ENCODE measurements at regions not wholly inside any gene's neighbourhood (a gene's known extent, or its start where the extent isn't known, plus 50 kb on each side); places are given as distances from the start of the nearest gene placed in this dataset.
"Not testable (repeated sequence)": the region's sequence is repeated elsewhere in the genome, so short reads cannot be mapped to it uniquely, and the experiment has no call there.

GRCh38 chr9:81088341-81088740, 601.0 kb downstream of the TLE1 start:
- no peak for DNase-seq (ENCODE audit: extremely low read depth, low read depth, low spot score)

GRCh38 chr9:81086416-81086815, 602.9 kb downstream of the TLE1 start:
- DNase-seq (ENCODE audit: extremely low read depth, low read depth, low spot score): no peak

DNA sequence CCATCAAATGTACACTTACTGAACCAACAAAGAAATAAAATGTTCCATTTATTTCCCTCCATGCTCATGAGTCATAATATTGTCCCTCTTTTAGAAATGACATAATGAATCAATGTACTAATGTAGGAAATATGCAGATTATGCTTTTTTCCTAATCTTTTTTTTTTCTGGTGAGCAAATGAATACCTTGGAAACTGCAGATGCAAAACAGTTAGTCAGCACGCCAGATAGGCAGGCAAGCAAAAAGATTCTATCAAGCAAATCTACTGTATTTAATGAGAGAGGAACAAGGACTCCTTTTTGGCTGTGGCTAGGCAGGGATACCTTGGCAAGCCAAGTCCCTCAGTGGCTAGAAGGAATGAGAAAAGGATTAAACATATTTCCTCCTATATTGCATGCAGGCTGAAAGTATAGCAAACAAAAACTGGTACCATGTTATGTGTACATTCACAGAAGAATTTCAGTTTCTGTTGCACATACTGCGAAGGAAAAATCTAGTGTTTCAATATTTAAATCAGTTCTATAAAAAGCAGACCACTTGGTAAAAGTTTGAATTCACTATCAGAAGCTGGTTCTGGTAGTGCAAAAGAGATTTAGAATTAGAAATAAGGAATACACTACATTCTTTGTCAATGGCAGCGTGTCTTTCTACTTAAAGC, 605.4 kb downstream of the TLE1 start:
- DNase-seq (ENCODE audit: extremely low read depth, low read depth, low spot score): no peak

- DNase-seq (ENCODE audit: extremely low read depth, low read depth, low spot score): no peak
These were observed 606.3 kb downstream of the TLE1 start for GRCh38 chr9:81083067-81083466.

DNA sequence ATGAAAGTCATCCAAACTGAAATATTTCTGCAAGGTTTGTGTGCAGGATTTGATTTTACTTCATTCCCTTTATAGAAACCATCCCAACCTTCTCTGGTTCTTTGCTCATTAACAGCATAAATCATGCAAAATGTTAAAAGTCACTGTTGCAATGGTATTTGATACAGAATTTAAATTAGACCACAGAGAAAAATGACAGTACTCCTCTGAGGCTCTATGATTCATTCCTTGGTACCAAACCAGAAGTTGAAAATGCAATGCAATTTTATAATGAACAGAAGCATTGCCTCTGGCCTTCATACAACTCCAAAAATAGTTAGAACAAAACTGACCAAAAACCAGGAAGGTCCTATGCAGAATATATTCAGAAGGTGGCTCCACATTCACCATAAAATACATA, 607.1 kb downstream of the TLE1 start:
- DNase-seq (ENCODE audit: extremely low read depth, low read depth, low spot score): no peak

DNA sequence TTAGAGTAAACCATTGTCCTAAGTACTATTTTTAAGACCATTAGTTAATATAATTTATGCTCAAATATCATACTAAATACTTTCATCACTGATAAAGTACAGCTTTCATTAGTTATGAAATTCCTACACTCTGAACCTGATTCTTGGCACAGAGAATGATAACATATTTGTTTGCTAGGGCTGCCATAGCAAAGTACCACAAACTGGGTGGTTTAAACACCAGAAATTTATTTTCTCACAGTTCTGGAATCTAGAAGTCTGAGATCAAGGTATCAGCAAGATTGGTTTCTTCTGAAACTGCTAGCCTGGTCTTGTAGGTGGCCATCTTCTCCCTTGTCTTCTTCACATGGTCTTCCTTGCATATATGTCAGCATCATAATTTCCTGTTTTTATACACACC, 608.4 kb downstream of the TLE1 start:
- DNase-seq (ENCODE audit: extremely low read depth, low read depth, low spot score): no peak

DNA sequence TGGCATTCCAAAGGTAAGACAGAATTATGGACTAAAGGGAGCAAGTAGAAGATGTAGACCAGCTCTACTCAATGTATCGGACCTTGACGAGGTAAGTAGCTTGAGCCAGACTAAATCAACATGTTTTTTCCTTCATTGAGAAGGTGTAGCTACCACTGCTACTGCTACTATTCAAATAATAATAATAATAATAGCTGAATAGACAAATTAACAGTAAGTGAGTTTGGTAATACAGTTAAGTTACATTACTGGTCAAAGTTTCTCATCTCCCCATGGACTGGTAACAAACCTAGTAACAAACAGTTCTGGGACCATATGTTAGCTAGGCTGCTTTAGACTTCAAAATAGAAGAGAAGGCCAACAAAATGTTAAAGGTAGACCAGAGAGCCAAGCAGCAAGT, 609.2 kb downstream of the TLE1 start:
- DNase-seq (ENCODE audit: extremely low read depth, low read depth, low spot score): no peak

DNA sequence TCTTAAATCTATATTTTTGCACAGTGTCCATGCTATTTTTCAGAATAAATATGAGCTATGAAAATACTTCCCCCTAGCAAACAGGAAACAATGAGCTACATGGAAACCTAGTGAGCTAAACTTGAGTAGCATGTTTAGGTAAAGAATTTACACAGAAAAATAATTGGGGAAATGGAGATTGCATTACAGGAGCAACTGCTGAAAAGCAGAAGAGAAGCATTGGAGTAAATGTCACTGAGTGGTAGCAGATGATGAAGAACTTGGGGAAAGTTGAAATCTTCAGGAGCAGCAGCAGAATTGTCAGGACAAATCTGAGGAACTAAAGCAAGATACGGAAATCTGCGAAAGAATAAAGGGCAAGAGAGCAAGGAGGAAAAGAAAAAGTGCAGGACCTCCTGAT, 610.3 kb downstream of the TLE1 start:
- DNase-seq (ENCODE audit: extremely low read depth, low read depth, low spot score): no peak

GRCh38 chr9:81078555-81078954, 610.8 kb downstream of the TLE1 start:
- DNase-seq (ENCODE audit: extremely low read depth, low read depth, low spot score): no peak

DNA sequence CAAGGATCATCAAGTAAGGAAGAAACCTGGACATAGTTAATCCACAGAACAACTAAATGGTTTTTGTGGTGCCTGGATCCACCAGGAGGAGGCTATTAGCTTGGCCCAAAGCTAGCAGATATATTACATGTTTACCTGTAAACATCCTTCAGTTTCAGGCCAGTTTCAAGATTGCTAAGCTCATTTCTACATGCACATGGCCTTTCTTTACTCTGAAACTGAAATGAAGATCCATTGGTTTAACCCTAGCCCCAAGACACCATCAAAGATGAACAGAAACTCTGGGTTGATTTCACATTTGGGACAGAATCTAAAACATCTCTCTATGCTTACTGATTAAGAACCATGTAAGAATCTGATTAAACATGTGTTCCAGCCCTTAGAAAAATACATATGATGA, 611.8 kb downstream of the TLE1 start:
- DNase-seq (ENCODE audit: extremely low read depth, low read depth, low spot score): no peak

GRCh38 chr9:81076131-81076530, 613.2 kb downstream of the TLE1 start:
- no peak for DNase-seq (ENCODE audit: extremely low read depth, low read depth, low spot score)

GRCh38 chr9:81074221-81074620, 615.1 kb downstream of the TLE1 start:
- DNase-seq (ENCODE audit: extremely low read depth, low read depth, low spot score): no peak

DNA sequence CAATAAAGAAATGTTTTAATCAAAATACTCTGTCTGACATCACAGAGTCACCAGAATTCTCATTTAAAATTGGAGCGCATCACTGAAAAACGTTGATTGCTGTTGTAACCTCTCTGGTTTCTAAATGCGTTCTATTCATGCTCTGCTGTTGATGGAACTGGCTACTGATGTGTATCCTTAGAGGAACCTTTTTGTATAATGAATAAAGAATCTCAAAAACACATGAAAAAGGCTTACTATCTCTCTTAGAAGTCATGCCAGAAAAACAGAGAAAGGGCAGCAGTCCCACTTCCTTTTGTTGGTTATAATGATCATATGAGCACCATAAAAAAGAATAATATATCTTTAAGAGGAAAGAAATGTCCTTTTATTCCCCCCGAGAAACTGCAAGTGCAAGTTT, 615.5 kb downstream of the TLE1 start:
- no peak for DNase-seq (ENCODE audit: extremely low read depth, low read depth, low spot score)

GRCh38 chr9:81072758-81073157, 616.6 kb downstream of the TLE1 start:
- no peak for DNase-seq (ENCODE audit: extremely low read depth, low read depth, low spot score)

DNA sequence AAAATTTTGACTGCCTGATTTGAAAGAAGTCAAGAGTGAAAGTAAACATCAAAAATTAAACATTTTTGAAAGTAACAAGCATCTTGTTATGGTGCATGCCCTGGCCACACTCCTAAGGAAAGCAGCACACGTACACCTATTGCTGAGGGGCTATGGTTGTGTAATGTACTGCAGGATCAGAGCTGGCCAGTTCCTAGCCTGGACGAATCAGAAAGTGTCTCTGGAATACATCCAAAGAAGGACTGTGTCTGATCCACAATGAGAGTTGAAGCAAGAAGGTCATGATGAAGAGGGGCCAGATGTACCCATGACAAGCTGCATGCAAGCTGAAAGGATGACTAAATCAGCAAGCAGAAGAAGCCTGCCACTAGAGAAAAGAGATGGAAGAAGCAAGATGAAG, 618.2 kb downstream of the TLE1 start:
- DNase-seq (ENCODE audit: extremely low read depth, low read depth, low spot score): no peak

DNA sequence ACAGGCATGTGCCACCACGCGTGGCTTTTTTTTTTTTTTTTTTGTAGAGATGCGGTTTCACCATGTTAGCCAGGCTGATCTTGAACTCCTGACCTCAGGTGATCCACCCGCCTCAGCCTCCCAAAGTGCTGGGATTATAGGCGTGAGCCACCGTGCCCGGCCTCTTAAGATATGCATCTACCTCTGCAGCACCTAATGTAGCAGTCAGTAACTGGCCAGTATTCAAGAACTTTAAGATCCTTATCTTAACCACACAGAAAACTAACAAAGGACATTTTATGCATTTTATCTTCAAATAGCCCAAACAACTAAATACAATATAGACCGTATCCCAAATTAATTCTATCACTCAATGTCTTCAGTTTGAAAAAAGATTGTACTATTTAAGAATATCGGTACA, 618.7 kb downstream of the TLE1 start:
- DNase-seq (ENCODE audit: extremely low read depth, low read depth, low spot score): no peak

GRCh38 chr9:81069923-81070322, 619.4 kb downstream of the TLE1 start:
- no peak for DNase-seq (ENCODE audit: extremely low read depth, low read depth, low spot score)

DNA sequence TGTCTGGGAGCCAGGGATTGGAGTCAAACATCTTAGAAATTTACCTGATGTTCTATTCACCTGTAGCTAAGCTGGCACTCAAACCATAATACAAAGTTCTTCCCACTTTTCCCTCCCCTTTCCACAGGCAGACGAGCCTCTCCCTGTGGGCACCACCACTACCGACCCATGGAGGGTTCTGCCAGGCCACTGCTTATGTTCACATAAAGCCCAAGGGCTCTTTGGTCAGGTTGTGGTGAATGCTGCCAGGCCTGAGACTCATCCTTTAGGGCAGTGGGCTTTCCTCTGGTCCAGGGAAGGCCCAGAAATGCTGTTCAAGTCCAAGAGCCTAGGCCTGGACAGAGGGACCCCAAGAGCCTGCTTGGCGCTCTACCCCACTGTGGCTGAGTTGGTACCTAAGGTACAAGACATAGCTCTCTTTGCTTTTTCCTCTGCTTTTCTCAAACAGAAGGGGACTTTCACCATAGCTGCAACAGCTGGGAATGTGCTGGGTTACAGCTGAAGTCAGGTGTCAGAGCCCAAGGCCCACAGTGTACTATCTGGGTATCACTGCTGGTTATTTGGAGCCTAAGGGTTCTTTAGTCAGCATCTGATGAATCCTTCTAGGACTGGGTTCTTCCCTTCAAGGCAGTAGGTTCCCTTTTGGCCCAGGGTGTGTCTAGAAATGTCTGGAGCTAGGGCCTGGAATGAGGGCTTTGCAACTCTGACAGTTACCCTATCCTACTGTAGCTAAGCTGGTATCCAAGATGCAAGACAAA, 620.1 kb downstream of the TLE1 start:
- DNase-seq (ENCODE audit: extremely low read depth, low read depth, low spot score): no peak

DNA sequence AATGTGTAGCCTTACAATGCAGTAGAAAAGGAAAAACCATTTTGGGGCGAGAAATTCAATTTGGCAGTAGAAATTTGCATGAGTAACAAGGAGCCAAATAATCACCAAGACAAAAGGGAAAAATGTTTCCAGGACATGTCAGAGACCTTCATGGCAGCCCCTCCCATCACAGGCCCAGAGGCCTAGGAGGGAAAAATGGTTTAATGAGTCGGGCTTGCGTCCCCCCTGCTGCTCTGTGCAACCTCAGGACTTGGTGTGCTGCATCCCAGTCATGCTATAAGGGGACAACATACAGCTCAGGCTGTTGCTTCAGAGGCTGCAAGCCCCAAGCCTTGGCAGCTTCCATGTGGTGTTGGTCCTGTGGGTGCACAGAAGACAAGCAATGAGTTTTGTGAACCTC, 626.4 kb downstream of the TLE1 start:
- DNase-seq (ENCODE audit: extremely low read depth, low read depth, low spot score): not testable (repeated sequence)

GRCh38 chr9:81058782-81059181, 630.6 kb downstream of the TLE1 start:
- DNase-seq (ENCODE audit: extremely low read depth, low read depth, low spot score): no peak

DNA sequence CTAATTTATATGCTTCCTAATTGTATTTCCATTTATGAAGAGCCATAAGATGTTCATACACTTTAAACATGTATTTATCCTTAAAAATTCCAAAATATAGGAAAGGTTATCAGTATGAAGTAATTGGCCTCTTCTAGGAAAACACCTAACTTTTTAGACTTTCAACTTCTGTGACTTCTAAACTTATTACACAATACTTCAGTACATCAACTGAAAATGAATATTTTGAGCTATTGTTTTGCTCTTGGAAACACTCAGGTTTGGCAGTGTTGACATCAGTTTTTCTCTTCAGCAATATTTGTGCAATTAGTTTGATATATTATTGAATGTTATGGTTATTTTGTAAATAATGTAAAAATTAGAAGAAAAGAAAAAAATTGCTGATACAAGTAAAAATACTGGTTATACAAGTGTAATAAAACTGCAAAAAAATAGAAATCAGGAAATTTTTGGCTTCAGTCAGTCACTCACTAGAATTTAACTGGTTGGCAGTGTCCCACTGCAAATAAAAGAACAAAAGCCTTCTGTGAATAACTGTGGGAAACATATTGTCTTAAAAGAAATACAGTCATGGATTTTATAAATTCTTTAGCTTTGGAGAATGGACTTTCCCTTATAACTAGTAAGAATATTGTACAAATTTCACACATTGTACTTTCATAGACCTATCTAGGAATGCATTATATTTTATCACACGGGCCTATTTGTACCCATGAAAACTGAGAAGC, 635.9 kb downstream of the TLE1 start:
- no peak for DNase-seq (ENCODE audit: extremely low read depth, low read depth, low spot score)

- no peak for DNase-seq (ENCODE audit: extremely low read depth, low read depth, low spot score)
These were observed 636.5 kb downstream of the TLE1 start for GRCh38 chr9:81052846-81053245.

Data from glomerular endothelial cell (primary cell).